Spleen (tissue), 7 donors: ENCODE measurements at regions not wholly inside any gene's neighbourhood (a gene's known extent, or its start where the extent isn't known, plus 50 kb on each side); places are given as distances from the start of the nearest gene placed in this dataset.

Source experiments
- CTCF ChIP-seq, 11 experiments: fragments of 200-600 bp in 7 of 11; fragments of 450-650 bp in 4 of 11; sonication (generic) in 4 of 11; IDR thresholded peaks in 8 of 11; conservative IDR thresholded peaks in 3 of 11; 1 replicate in 7 of 11; 2 replicates in 4 of 11; pipeline versions ENCODE4 v1.4.0 to v1.8.0; 2016 to 2021; ENCODE audit warnings: antibody characterized with exemption in 11 of 11, inconsistent platforms in 4 of 11, mild to moderate bottlenecking in 1 of 11
- POLR2A ChIP-seq, 3 donors: fragments of 450-650 bp; IDR thresholded peaks; one replicate each; pipeline ENCODE4 v1.5.1; 2017; ENCODE audit warnings: antibody characterized with exemption in 3 of 3, mild to moderate bottlenecking in 1 of 3
- donor health status: DM: no; HTN: no; CAD: no; lungs with moderate emphysema.
- donor health status: DM: no; HTN: no; CAD: no.
- donor health status: DM: no; HTN: no; CAD: no.

GRCh38 chr6:100247123-100247522 lies 217.6 kb downstream of the SIM1 start:
- TF ChIP-seq CTCF (IDR thresholded peaks at IDR 0.05 in 8 of 11, conservative IDR thresholded peaks at IDR 0.05 in 3 of 11) (no peak), POLR2A (IDR thresholded peaks at IDR 0.05) (no peak)
